A673 (cell line): ENCODE measurements at regions not wholly inside any gene's neighbourhood (a gene's known extent, or its start where the extent isn't known, plus 50 kb on each side); places are given as distances from the start of the nearest gene placed in this dataset.

Experiments used
- EZH2 ChIP-seq: fragments of 200-600 bp; sonication (generic); IDR thresholded peaks from 2 replicates; pipeline ENCODE4 v1.6.1; 2017; ENCODE audit warnings: borderline replicate concordance, low read depth, mild to moderate bottlenecking, mixed read lengths, antibody characterized with exemption, low read length; ENCODE audit not compliant: poor library complexity, severe bottlenecking
- TF ChIP-seq, protein P1 (sequence below): fragments of 300-800, 200-600 bp; sonication (generic); conservative IDR thresholded peaks from 2 replicates; pipeline ENCODE4 v1.5.1; 2017; ENCODE audit warnings: low read depth, mild to moderate bottlenecking, antibody characterized with exemption, low read length, moderate library complexity, mixed read lengths

DNA sequence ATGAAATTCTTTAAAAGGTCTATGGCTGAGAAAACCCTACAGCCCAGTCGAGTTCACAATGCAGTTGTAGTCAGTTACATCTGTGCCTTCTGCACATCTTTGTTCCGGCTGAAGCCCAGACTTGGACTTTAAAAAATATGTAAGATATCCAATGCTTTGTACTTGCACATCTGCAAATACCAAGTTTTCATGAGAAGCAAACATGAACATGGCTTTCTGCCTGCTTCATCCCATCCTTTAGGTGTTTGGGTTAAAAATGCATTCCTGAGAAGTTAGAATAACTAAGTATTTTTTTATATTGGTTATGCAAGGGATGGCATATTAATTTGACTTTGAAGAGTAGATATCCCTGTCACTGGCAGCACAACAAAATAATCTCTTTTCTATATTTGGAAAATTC is 528.4 kb downstream of the METTL15 start:
- TF ChIP-seq, protein P1, sequence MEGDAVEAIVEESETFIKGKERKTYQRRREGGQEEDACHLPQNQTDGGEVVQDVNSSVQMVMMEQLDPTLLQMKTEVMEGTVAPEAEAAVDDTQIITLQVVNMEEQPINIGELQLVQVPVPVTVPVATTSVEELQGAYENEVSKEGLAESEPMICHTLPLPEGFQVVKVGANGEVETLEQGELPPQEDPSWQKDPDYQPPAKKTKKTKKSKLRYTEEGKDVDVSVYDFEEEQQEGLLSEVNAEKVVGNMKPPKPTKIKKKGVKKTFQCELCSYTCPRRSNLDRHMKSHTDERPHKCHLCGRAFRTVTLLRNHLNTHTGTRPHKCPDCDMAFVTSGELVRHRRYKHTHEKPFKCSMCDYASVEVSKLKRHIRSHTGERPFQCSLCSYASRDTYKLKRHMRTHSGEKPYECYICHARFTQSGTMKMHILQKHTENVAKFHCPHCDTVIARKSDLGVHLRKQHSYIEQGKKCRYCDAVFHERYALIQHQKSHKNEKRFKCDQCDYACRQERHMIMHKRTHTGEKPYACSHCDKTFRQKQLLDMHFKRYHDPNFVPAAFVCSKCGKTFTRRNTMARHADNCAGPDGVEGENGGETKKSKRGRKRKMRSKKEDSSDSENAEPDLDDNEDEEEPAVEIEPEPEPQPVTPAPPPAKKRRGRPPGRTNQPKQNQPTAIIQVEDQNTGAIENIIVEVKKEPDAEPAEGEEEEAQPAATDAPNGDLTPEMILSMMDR: no peak
- no peak for TF ChIP-seq EZH2
